Right lobe of liver (tissue), 4 donors: ENCODE measurements at regions not wholly inside any gene's neighbourhood (a gene's known extent, or its start where the extent isn't known, plus 50 kb on each side); places are given as distances from the start of the nearest gene placed in this dataset.

Experiments
- POLR2A ChIP-seq: fragments of 450-650 bp; IDR thresholded peaks from one replicate; pipeline ENCODE4 v1.6.1; 2017; ENCODE audit warnings: antibody characterized with exemption, mild to moderate bottlenecking
- TF ChIP-seq, protein P1 (sequence below), 4 donors: fragments of 200-600 bp in 3 of 4; fragments of 450-650 bp in 1 of 4; IDR thresholded peaks; one replicate each; pipeline versions ENCODE4 v1.5.1 to v1.8.0; 2016 to 2022; ENCODE audit warnings: antibody characterized with exemption in 4 of 4, mild to moderate bottlenecking in 2 of 4
- donor health status: DM: no; HTN: no; CAD: no.
- donor health status: DM: no; HTN: no; CAD: no.
- donor health status: DM: no; HTN: yes; CAD: no.

GRCh38 chr12:46888568-46888967 lies 62.8 kb upstream of the SLC38A4 start:
- TF ChIP-seq, protein P1, sequence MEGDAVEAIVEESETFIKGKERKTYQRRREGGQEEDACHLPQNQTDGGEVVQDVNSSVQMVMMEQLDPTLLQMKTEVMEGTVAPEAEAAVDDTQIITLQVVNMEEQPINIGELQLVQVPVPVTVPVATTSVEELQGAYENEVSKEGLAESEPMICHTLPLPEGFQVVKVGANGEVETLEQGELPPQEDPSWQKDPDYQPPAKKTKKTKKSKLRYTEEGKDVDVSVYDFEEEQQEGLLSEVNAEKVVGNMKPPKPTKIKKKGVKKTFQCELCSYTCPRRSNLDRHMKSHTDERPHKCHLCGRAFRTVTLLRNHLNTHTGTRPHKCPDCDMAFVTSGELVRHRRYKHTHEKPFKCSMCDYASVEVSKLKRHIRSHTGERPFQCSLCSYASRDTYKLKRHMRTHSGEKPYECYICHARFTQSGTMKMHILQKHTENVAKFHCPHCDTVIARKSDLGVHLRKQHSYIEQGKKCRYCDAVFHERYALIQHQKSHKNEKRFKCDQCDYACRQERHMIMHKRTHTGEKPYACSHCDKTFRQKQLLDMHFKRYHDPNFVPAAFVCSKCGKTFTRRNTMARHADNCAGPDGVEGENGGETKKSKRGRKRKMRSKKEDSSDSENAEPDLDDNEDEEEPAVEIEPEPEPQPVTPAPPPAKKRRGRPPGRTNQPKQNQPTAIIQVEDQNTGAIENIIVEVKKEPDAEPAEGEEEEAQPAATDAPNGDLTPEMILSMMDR (IDR thresholded peaks at IDR 0.05): no peak
- TF ChIP-seq POLR2A: no peak
